PFSK-1 (cell line): ENCODE measurements at regions not wholly inside any gene's neighbourhood (a gene's known extent, or its start where the extent isn't known, plus 50 kb on each side); places are given as distances from the start of the nearest gene placed in this dataset.

Source experiments
- FOXP2 ChIP-seq: optimal IDR thresholded peaks from 2 replicates; pipeline ENCODE3; 2011; ENCODE audit warnings: borderline replicate concordance, control low read depth, inconsistent platforms; ENCODE audit not compliant: insufficient read depth; ENCODE audit errors: extremely low read length, extremely low read depth
- POLR2AphosphoS5 ChIP-seq: IDR thresholded peaks from 2 replicates; pipeline ENCODE4 v1.6.1; 2012; ENCODE audit warnings: low read depth, mild to moderate bottlenecking, control low read depth, low read length, moderate library complexity
- SIN3A ChIP-seq: IDR thresholded peaks from 2 replicates; pipeline ENCODE4 v1.6.1; 2012; ENCODE audit warnings: mild to moderate bottlenecking, low read length, moderate library complexity, borderline replicate concordance; ENCODE audit not compliant: insufficient read depth
- TAF1 ChIP-seq: IDR thresholded peaks from 2 replicates; pipeline ENCODE4 v1.6.1; 2012; ENCODE audit warnings: low read length, control low read depth, borderline replicate concordance; ENCODE audit not compliant: insufficient read depth
- TF ChIP-seq, protein P1 (sequence below), 2 experiments: IDR thresholded peaks; 2 replicates each; pipeline versions ENCODE4 v1.6.1 to v1.8.0; 2011 to 2012; ENCODE audit warnings: low read depth in 2 of 2, low read length in 2 of 2, control low read depth in 1 of 2, inconsistent platforms in 1 of 2, mild to moderate bottlenecking in 1 of 2, moderate library complexity in 1 of 2; ENCODE audit not compliant: insufficient read depth in 1 of 2

GRCh38 chr20:7123457-7123856, 356.0 kb downstream of the BMP2 start:
- TF ChIP-seq POLR2AphosphoS5 (no peak), TAF1 (no peak), FOXP2 (no peak), SIN3A (no peak)
- TF ChIP-seq, protein P1, sequence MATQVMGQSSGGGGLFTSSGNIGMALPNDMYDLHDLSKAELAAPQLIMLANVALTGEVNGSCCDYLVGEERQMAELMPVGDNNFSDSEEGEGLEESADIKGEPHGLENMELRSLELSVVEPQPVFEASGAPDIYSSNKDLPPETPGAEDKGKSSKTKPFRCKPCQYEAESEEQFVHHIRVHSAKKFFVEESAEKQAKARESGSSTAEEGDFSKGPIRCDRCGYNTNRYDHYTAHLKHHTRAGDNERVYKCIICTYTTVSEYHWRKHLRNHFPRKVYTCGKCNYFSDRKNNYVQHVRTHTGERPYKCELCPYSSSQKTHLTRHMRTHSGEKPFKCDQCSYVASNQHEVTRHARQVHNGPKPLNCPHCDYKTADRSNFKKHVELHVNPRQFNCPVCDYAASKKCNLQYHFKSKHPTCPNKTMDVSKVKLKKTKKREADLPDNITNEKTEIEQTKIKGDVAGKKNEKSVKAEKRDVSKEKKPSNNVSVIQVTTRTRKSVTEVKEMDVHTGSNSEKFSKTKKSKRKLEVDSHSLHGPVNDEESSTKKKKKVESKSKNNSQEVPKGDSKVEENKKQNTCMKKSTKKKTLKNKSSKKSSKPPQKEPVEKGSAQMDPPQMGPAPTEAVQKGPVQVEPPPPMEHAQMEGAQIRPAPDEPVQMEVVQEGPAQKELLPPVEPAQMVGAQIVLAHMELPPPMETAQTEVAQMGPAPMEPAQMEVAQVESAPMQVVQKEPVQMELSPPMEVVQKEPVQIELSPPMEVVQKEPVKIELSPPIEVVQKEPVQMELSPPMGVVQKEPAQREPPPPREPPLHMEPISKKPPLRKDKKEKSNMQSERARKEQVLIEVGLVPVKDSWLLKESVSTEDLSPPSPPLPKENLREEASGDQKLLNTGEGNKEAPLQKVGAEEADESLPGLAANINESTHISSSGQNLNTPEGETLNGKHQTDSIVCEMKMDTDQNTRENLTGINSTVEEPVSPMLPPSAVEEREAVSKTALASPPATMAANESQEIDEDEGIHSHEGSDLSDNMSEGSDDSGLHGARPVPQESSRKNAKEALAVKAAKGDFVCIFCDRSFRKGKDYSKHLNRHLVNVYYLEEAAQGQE (IDR thresholded peaks at IDR 0.05; ENCODE audit: insufficient read depth in 1 of 2, low read depth in 2 of 2, low read length in 2 of 2): no peak

GRCh38 chr20:7124120-7124519, 356.6 kb downstream of the BMP2 start:
- no peak for TF ChIP-seq TAF1
- TF ChIP-seq, protein P1 (IDR thresholded peaks at IDR 0.05; ENCODE audit: insufficient read depth in 1 of 2, low read depth in 2 of 2, low read length in 2 of 2): no peak
- TF ChIP-seq FOXP2: no peak
- TF ChIP-seq POLR2AphosphoS5: no peak
- TF ChIP-seq SIN3A: no peak

- TF ChIP-seq TAF1 (no peak), SIN3A (no peak), FOXP2 (no peak), POLR2AphosphoS5 (no peak)
- TF ChIP-seq, protein P1 (IDR thresholded peaks at IDR 0.05; ENCODE audit: insufficient read depth in 1 of 2, low read depth in 2 of 2, low read length in 2 of 2): no peak
Observed at GRCh38 chr20:7136886-7137285, 369.4 kb downstream of the BMP2 start.

DNA sequence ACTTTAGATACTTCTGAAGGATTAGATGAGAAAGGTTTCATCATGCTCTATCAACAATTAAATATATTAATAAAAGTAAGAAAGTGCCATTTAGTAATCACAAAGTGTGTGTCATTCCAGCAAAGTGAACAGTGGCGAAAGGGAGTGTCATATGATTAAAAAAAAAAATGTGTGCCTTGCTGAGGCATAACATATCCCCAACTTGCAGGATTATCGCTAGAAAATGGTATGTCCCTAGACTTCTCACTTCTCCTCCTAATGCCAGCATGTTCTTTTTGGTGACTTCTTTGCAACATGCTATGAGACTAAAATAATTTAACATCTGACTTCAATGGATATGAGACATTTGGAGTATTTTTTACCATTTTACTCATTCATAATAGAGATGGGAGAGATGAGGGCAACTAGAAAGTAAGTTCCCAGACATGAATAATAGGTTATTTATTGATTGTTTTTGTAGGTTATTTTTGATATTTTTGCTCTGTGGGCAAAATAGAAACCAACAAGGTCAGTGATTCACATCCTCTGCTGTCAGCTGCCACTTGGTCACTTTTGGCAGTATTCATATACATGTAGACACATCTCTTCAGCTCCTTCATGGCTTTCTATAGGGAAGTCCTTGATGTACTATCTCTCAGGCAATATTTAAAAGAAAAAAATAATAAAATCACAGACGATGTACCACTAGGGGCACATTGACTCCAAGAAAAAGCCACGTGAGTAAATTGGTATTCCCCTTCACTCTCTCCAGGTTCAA, 370.1 kb downstream of the BMP2 start:
- TF ChIP-seq TAF1 (no peak), SIN3A (no peak), FOXP2 (no peak), POLR2AphosphoS5 (no peak)
- TF ChIP-seq, protein P1 (IDR thresholded peaks at IDR 0.05; ENCODE audit: insufficient read depth in 1 of 2, low read depth in 2 of 2, low read length in 2 of 2): no peak

- TF ChIP-seq TAF1 (no peak), FOXP2 (no peak), POLR2AphosphoS5 (no peak), SIN3A (no peak)
- TF ChIP-seq, protein P1 (IDR thresholded peaks at IDR 0.05; ENCODE audit: insufficient read depth in 1 of 2, low read depth in 2 of 2, low read length in 2 of 2): no peak
Observed at GRCh38 chr20:7144464-7144863, 377.0 kb downstream of the BMP2 start.
